ENCODE measurements at regions not wholly inside any gene's neighbourhood (a gene's known extent, or its start where the extent isn't known, plus 50 kb on each side); places are given as distances from the start of the nearest gene placed in this dataset.

DNA sequence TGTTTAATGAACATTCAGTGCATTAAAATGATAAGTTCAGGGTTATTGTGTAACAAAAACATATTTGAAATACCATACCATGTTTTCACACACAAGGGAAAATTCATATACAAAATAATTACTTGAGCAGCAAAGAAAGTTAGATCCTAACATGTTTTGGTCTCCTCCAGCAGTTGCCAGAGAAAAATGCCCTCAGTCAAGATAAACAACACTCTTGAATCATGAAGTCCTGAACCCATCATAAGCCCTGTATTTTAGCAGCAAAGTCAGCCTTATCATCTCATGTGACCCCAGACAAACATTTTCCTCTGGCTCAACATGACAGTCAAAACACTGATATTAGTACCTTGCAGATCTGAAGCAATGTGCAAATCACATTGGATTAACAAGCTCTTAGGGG lies 1541.1 kb upstream of the WWC1 start:
- TF ChIP-seq, protein P1, sequence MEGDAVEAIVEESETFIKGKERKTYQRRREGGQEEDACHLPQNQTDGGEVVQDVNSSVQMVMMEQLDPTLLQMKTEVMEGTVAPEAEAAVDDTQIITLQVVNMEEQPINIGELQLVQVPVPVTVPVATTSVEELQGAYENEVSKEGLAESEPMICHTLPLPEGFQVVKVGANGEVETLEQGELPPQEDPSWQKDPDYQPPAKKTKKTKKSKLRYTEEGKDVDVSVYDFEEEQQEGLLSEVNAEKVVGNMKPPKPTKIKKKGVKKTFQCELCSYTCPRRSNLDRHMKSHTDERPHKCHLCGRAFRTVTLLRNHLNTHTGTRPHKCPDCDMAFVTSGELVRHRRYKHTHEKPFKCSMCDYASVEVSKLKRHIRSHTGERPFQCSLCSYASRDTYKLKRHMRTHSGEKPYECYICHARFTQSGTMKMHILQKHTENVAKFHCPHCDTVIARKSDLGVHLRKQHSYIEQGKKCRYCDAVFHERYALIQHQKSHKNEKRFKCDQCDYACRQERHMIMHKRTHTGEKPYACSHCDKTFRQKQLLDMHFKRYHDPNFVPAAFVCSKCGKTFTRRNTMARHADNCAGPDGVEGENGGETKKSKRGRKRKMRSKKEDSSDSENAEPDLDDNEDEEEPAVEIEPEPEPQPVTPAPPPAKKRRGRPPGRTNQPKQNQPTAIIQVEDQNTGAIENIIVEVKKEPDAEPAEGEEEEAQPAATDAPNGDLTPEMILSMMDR (IDR thresholded peaks at IDR 0.05; ENCODE audit: insufficient read depth, low read length, poor library complexity, severe bottlenecking) = no peak
- no peak for TF ChIP-seq EZH2phosphoT487 (conservative IDR thresholded peaks at IDR 0.05; ENCODE audit: low read length)

Measured in SU-DHL-6 (cell line).